Sigmoid colon (tissue), 4 donors: ENCODE measurements at regions not wholly inside any gene's neighbourhood (a gene's known extent, or its start where the extent isn't known, plus 50 kb on each side); places are given as distances from the start of the nearest gene placed in this dataset.

Experiments used
- CTCF ChIP-seq, 4 experiments: fragments of 450-650 bp in 3 of 4; fragments of 200-600 bp in 1 of 4; IDR thresholded peaks; one replicate each; pipeline ENCODE4 v1.5.1; 2016 to 2019; ENCODE audit warnings: antibody characterized with exemption in 4 of 4, mild to moderate bottlenecking in 3 of 4, moderate library complexity in 2 of 4
- EP300 ChIP-seq, 4 donors: sonication (generic); formaldehyde crosslinking; IDR thresholded peaks; one replicate each; pipeline ENCODE4 v1.6.1; 2017; ENCODE audit warnings: antibody characterized with exemption in 4 of 4

- TF ChIP-seq CTCF (IDR thresholded peaks at IDR 0.05) (no peak), EP300 (IDR thresholded peaks at IDR 0.05) (no peak)
These were observed 221.4 kb downstream of the FAM43A start for GRCh38 chr3:194906970-194907629.
